ENCODE measurements at regions not wholly inside any gene's neighbourhood (a gene's known extent, or its start where the extent isn't known, plus 50 kb on each side); places are given as distances from the start of the nearest gene placed in this dataset.

DNA sequence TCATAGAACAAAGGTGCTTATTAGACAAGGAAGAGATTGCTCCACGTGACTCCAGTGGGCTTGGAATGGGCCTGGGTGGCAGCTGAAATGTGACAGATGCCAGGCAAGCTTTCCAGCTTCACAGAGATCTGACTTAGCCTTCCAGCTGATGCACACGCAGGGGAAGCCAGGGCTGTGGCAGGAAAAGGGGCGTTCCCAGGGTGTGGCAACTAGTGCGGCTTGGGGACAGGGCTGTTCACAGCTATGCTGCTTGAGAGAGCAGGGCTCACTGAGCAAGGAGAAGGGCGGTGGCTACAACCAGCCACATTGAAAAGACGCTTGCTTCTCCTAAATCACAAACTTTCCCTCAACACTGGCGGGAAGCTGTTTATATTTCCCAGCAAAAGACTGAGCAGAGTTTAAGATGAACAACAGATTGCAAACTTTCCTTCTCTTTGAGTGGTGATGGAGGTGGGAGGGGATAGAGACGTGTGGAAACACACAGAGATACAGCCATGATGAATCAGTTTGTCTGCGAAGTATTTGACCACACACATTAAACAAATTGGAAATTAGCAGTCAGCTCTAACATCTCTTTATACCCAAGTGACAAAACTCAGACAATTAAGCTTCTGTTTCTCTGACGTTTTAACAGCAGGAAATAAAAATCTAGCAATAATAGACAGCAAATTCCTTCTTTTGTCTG, 127.5 kb downstream of the BDH1 start:
- TF ChIP-seq, protein P1, sequence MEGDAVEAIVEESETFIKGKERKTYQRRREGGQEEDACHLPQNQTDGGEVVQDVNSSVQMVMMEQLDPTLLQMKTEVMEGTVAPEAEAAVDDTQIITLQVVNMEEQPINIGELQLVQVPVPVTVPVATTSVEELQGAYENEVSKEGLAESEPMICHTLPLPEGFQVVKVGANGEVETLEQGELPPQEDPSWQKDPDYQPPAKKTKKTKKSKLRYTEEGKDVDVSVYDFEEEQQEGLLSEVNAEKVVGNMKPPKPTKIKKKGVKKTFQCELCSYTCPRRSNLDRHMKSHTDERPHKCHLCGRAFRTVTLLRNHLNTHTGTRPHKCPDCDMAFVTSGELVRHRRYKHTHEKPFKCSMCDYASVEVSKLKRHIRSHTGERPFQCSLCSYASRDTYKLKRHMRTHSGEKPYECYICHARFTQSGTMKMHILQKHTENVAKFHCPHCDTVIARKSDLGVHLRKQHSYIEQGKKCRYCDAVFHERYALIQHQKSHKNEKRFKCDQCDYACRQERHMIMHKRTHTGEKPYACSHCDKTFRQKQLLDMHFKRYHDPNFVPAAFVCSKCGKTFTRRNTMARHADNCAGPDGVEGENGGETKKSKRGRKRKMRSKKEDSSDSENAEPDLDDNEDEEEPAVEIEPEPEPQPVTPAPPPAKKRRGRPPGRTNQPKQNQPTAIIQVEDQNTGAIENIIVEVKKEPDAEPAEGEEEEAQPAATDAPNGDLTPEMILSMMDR (IDR thresholded peaks at IDR 0.05) = no peak
- TF ChIP-seq JUN (CRISPR knock-in tag; IDR thresholded peaks at IDR 0.05) (no peak), NFE2L1 (CRISPR knock-in tag; IDR thresholded peaks at IDR 0.05) (no peak), ZBTB21 (CRISPR knock-in tag; IDR thresholded peaks at IDR 0.05; ENCODE audit: borderline replicate concordance) (no peak), CREB1 (CRISPR knock-in tag; IDR thresholded peaks at IDR 0.05) (no peak), ZNF121 (CRISPR knock-in tag; IDR thresholded peaks at IDR 0.05) (no peak), ZNF317 (CRISPR knock-in tag; IDR thresholded peaks at IDR 0.05; ENCODE audit: borderline replicate concordance, low read depth) (no peak)
- TF ChIP-seq, protein P2, sequence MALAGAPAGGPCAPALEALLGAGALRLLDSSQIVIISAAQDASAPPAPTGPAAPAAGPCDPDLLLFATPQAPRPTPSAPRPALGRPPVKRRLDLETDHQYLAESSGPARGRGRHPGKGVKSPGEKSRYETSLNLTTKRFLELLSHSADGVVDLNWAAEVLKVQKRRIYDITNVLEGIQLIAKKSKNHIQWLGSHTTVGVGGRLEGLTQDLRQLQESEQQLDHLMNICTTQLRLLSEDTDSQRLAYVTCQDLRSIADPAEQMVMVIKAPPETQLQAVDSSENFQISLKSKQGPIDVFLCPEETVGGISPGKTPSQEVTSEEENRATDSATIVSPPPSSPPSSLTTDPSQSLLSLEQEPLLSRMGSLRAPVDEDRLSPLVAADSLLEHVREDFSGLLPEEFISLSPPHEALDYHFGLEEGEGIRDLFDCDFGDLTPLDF (CRISPR knock-in tag; IDR thresholded peaks at IDR 0.05) = no peak
- TF ChIP-seq, protein P3, sequence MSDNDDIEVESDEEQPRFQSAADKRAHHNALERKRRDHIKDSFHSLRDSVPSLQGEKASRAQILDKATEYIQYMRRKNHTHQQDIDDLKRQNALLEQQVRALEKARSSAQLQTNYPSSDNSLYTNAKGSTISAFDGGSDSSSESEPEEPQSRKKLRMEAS (CRISPR knock-in tag; IDR thresholded peaks at IDR 0.05) = no peak
- TF ChIP-seq, protein P4, sequence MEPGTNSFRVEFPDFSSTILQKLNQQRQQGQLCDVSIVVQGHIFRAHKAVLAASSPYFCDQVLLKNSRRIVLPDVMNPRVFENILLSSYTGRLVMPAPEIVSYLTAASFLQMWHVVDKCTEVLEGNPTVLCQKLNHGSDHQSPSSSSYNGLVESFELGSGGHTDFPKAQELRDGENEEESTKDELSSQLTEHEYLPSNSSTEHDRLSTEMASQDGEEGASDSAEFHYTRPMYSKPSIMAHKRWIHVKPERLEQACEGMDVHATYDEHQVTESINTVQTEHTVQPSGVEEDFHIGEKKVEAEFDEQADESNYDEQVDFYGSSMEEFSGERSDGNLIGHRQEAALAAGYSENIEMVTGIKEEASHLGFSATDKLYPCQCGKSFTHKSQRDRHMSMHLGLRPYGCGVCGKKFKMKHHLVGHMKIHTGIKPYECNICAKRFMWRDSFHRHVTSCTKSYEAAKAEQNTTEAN (CRISPR knock-in tag; IDR thresholded peaks at IDR 0.05) = no peak
- TF ChIP-seq, protein P5, sequence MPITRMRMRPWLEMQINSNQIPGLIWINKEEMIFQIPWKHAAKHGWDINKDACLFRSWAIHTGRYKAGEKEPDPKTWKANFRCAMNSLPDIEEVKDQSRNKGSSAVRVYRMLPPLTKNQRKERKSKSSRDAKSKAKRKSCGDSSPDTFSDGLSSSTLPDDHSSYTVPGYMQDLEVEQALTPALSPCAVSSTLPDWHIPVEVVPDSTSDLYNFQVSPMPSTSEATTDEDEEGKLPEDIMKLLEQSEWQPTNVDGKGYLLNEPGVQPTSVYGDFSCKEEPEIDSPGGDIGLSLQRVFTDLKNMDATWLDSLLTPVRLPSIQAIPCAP (CRISPR knock-in tag; IDR thresholded peaks at IDR 0.05) = no peak
